NCI-H2171 treated with DMSO at 0.1 percent for 48 hours (cell line): ENCODE measurements at regions not wholly inside any gene's neighbourhood (a gene's known extent, or its start where the extent isn't known, plus 50 kb on each side); places are given as distances from the start of the nearest gene placed in this dataset.
"Not testable (repeated sequence)": the region's sequence is repeated elsewhere in the genome, so short reads cannot be mapped to it uniquely, and the experiment has no call there.

Experiments used
- DNase-seq: peaks from one replicate; lab custom pipeline; 2025; lab: John Stamatoyannopoulos, UW

DNA sequence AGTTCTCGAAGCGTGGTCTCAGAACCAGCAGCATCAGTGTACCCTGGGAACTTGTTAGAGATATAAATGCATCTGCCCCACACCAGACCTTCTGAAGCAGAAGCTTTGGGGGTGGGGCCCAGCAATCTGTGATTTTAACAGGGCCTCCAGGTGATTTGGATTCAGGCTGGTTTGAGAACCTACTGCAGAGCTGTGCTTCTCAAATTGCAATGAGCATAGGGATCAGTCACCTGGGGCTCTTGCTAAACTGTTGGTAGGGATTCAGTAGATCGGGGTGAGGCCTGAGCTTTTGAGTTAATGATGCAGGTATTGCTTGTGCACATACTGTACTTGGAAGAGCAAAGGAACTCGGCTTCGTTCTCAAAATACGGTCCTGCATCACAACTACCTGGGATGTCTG is 243.6 kb upstream of the PODXL start:
- DNase-seq: peak; percentile 73

GRCh38 chr7:131797841-131798240 is 241.4 kb upstream of the PODXL start:
- no peak for DNase-seq

- no peak for DNase-seq
These were observed 239.0 kb upstream of the PODXL start for GRCh38 chr7:131795400-131795799.

DNA sequence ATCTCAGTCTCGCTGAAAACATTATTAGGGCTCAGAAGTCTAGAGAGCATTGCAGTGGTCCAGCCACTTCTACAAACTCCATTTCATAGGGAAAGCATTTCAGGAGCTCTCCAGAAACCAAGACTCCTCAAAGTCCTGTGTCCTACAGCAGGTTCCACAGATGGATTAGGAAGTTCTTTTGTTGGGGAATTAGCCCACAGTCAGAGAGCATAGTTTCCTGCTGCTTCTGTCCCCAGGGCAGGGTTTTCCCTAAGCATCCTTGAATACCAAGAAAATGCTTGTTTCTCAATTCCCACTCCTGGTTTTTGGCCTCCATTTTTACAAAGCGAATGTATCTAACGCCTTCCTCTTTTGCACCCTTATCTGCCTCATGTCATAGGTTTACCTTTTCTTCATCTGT is 235.9 kb upstream of the PODXL start:
- DNase-seq: no peak

DNA sequence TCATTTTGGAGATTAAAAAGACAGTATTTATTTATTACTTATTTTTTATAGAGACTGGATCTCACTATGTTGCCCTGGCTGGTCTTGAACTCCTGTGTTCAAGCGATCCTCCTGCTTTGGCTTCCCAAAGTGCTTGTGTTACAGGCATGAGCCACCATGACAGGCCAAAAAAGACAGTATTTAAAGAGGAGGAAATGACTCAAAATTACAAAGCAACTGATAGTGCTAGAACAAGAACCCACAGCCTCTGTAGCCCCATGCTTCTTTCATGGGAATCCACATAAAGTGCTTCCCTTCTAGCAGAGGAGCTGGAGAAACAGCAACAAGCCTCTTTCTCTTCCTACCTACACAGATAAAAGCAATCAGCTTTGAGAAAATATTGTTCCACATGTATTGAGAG is 230.7 kb upstream of the PODXL start:
- DNase-seq: no peak

DNA sequence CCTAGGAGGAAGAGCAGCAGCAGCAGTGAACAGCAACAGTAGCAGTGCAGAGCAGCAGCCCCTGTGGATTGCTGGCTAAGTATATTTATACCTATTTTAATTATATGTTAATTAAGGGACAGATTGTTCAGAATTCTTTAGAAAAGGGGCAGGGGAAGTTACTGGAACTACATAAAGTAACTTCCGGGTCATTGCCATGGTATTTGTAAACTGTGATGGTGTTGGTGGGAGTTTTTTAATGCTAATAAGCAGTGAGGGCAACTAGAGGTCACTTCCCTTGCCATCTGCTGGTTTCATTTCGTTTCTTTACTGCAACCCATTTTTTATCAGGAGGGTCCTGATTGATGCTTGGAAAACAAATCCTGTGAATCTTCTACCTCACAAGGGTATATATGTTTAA is 229.8 kb upstream of the PODXL start:
- DNase-seq: peak; percentile 72

DNA sequence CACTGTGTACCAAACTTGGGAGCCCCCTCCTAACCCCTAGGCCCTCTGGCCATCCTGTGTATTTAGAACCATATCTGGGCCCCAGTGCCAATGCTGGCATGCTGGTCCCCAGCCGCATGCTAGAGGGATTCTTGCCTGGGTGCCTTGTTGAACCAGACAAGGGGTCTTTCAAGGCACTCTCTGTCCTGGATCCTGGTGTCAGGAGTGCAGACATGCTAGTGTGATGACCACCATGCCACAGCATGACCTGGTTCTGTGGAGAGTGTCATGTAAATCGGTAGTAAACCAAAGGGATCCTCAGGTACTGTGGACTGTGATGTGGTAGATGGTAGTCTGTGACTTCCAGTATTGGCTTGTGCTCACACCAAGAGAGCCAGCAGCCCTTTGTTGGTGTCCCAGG is 222.2 kb upstream of the PODXL start:
- no peak for DNase-seq

DNA sequence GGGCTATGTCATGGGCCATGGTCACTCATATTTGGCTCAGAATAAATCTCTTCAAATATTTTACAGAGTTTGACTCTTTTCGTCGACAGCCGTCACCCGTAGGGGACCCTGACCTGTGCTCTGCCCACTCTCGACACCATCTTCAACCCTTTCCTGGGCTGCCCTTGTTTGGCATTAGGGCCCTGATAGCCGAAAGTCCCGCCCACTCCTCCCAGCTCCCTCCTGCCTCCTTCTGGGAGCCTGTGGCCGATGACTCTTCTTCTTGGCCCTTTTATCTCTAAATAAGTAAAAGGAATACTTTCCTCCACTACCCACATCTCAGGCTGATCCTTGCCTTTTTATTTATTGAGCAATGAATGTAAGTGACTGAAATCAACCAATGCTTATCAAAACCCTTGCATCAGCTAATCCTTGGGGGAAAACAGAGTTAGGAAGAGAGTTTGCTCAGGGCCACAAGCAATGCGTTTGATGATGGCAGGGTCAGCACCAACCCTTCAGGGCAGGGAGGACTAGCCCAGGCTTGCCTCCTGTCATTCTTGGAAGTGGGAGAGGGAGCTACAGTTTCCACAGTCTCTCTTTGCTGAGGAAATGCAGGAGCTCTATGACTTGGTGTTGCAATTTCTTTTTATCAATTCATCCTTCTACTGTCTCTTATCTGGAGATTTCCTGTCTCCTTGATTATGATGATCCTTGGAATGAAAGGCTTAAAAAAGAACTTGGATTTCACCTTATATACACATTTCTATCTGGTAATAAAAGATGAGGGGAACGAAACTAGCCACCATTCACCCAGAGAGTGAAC is 218.2 kb upstream of the PODXL start:
- DNase-seq: no peak

- DNase-seq: peak; percentile 86
These were observed 217.0 kb upstream of the PODXL start for GRCh38 chr7:131773413-131773812.

DNA sequence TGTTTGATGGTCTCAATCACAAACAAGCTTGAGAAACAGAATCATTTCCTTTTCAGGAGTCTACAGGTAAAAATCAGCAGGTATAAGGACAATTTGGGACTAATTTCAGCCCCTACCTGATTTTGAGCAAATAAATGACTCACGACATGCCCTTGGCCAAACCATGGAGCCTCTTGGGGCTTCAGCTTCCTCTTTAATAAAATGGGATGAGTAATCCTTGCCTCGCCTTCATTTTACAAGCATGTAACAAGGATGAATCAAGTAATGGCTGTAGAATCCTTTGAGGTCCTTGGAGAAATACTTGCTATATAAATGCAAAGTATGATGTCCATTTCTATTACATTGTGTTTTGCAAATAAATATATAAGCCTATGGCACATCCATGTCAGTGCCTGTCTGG is 212.8 kb upstream of the PODXL start:
- DNase-seq: no peak

DNA sequence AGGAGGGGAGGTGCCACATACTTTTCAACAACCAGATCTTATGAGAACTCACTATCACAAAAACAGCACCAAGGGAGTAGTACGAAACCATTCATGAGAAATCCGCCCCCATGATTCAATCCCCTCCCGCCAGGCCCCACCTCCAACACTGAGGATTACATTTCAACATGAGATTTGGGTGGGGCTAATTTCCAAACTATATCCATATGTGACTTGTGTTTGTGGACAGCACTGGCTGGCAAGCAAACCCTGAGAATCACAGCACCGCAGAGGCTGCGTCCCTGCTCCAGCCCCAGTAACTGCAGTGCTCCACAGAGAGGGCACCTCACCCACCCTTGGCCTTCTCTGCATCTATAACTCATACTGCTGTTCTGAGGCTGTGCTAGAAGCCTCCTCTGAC is 211.2 kb upstream of the PODXL start:
- no peak for DNase-seq

GRCh38 chr7:131765575-131765974 is 209.1 kb upstream of the PODXL start:
- DNase-seq: peak; percentile 19

GRCh38 chr7:131764143-131764775 is 207.8 kb upstream of the PODXL start:
- no peak for DNase-seq

GRCh38 chr7:131762753-131763152 is 206.3 kb upstream of the PODXL start:
- DNase-seq: no peak

GRCh38 chr7:131755801-131756200 is 199.4 kb upstream of the PODXL start:
- DNase-seq: not testable (repeated sequence)

GRCh38 chr7:131753620-131754222 is 197.3 kb upstream of the PODXL start:
- DNase-seq: peak; percentile 65

DNA sequence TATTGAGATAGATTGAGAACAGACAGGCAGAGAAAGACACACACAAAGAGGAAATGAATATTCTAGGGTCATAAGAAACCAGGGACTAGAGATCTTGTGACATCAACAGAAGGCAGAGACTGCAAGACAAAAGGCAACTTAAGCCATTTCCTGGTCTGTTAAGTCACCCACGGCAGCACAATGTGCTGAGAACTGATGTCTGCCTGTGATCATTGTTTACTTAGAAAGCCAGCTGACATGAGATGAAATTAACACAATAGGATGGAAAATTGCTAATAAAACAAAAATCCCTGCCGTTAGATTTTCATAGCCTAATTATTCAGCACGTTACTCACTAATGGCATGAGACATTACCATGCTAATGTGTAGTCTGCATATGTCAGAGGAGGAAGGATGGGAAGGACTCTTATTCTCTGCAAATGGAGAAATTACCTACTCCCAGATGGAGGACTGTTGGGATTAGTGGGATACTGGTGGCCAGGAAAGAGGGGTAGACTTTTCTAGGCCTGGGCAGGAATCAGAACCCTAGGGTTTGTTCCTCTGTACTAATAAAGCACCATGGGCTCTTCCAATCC is 191.3 kb upstream of the PODXL start:
- peak; percentile 39 for DNase-seq

DNA sequence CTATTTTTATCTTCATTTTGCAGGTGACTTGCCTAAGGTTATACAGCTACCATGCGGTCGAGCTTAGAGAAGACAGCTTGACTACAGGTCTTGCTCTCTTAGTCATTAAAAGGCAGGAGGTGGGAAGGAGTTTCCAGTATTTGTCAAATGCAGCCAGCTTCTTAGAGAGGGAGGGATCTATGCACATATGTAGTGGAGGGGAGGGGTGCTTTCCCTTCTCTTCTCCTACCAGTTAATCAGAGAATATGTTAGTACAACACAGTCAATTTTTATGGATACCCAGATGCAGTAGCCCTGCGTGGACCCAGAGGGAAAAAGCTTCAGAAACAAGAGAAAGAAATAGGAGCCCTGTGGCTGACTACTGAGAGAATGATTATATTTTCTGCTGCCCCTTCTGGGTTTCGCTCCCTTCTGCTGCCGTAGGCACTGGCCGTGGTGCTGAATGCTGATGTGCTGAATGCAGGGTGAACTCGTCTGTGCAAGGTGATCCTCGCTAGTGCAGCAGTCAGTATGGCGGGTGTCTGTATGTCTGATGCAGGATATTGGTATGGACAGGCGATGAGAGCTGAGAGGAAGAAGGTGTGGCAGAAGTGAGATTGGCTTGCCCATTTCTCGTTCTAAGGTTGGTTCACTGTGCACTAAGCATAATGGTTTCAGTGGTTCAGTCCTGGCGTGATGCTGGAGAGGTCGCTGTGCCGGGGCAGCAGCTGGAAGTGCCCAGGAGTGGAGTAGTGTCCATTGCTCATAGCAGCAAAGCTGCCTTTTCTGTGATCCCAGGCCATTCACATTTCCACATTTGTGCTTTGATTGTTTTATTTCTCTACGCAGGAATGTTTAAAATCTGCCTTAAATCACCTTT is 189.2 kb upstream of the PODXL start:
- DNase-seq: no peak

DNA sequence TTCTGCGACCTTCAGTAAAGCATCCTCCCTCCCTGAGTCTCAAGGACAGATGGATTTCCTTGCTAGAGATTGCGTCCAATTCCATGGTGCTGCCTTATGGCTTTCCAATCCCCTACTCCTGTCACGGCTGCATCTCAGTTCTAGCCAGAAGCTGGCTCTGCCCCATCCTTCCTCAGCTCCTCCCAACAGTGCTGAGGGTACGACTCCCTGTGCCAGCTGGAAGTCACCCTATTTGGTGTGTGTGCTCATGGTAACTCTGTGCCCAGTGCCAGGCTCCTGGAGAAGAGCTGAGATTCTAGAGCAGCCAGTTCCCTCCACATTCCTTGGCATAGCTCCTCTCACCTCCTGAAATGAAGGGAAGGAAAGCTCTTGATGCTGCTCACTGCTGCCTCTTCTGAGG is 185.0 kb upstream of the PODXL start:
- no peak for DNase-seq

DNA sequence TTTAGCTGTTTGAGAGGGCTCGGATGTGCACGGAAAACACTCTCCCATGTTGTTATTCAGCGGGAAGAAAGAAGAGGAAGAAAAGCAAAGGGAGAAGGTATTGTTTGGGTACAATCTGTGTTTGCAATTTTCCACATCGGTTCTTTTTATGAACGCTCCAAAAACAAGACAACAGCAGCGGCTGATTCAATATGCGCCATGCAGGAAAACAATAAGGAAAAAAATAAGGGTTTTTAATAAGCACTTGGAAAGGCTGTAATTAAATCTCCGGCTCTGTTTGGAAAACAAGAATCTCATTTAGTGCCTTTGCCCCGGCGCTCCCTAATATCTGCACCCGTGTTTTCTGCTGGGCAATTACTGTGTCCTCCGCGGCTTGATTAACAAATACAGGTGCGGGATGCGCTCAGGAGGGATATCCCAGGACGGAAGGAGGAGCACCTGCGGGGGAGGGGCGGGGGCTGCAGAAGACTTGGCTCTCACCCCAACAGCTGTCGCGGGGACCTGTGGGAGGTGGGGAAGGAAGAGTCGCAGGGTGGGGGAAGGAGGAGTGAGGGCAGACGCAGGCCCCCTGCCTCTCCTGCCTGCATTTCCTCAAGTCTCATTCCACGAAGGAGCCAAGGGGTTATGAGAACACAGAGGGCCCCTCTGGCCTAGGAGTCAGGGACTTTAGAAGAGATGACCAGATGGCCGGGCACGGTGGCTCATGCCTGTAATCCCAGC is 181.5 kb upstream of the PODXL start:
- peak; percentile 79 for DNase-seq

- no peak for DNase-seq
These were observed 178.7 kb upstream of the PODXL start for GRCh38 chr7:131735101-131735500.
